HEK293 (cell line): ENCODE measurements at regions not wholly inside any gene's neighbourhood (a gene's known extent, or its start where the extent isn't known, plus 50 kb on each side); places are given as distances from the start of the nearest gene placed in this dataset.

Experiments
- CTCF ChIA-PET: fragments of 350-600 bp; formaldehyde crosslinking; extraction: SDS; loops from one replicate; lab custom pipeline; 2021; ENCODE audit warnings: antibody characterized with exemption; lab: Yijun Ruan, JAX
- POLR2A ChIA-PET: fragments of 300-600 bp; formaldehyde crosslinking; extraction: SDS; loops from one replicate; lab custom pipeline; 2020; ENCODE audit warnings: antibody characterized with exemption, inconsistent platforms; lab: Yijun Ruan, JAX
- H3K27ac ChIP-seq: fragments of 200-500 bp; sonication (Bioruptor generic); 2 replicates; pipeline ENCODE4 v1.5.1; 2014; ENCODE audit warnings: low read depth, low read length, control low read depth, inconsistent platforms; ENCODE audit errors: extremely low read depth
- H3K36me3 ChIP-seq, 2 experiments: fragments of 200-500 bp in 1 of 2; sonication (Bioruptor generic) in 1 of 2; 1 replicate in 1 of 2; 2 replicates in 1 of 2; pipeline ENCODE4 v1.5.1; 2014 to 2017; ENCODE audit warnings: inconsistent platforms in 2 of 2, low read length in 2 of 2; ENCODE audit not compliant: control insufficient read depth in 2 of 2, insufficient read depth in 1 of 2
- H3K4me1 ChIP-seq: fragments of 200-500 bp; sonication (Bioruptor generic); 2 replicates; pipeline ENCODE4 v1.5.1; 2014; ENCODE audit warnings: mild to moderate bottlenecking, low read length, inconsistent platforms; ENCODE audit not compliant: control insufficient read depth, insufficient read depth
- H3K4me3 ChIP-seq: 2 replicates; pipeline ENCODE4 v1.5.1; 2011; ENCODE audit warnings: low read depth, mild to moderate bottlenecking, control low read depth, low read length, moderate library complexity
- H3K9me3 ChIP-seq: fragments of 200-500 bp; sonication (Bioruptor generic); 2 replicates; pipeline ENCODE4 v1.5.1; 2014; ENCODE audit warnings: low read depth, low read length, inconsistent platforms; ENCODE audit not compliant: control insufficient read depth, insufficient read depth
- OSR2 ChIP-seq: fragments of 450-650 bp; formaldehyde crosslinking; IDR thresholded peaks from 2 replicates; pipeline ENCODE4 v1.5.1; 2016; ENCODE audit warnings: missing biosample characterization, missing genetic modification characterization
- PRDM4 ChIP-seq: fragments of 450-650 bp; formaldehyde crosslinking; IDR thresholded peaks from 2 replicates; pipeline ENCODE4 v1.5.1; 2017; ENCODE audit warnings: missing biosample characterization, missing genetic modification characterization
- TCF7L2 ChIP-seq: IDR thresholded peaks from 2 replicates; pipeline ENCODE4 v1.6.1; 2011; ENCODE audit warnings: low read depth, mild to moderate bottlenecking, inconsistent platforms, low read length, moderate library complexity, borderline replicate concordance
- ZBTB20 ChIP-seq: fragments of 450-650 bp; formaldehyde crosslinking; IDR thresholded peaks from 2 replicates; pipeline ENCODE4 v1.5.1; 2016; ENCODE audit warnings: missing biosample characterization, missing genetic modification characterization
- ZBTB21 ChIP-seq: fragments of 450-650 bp; formaldehyde crosslinking; IDR thresholded peaks from 2 replicates; pipeline ENCODE4 v1.5.1; 2017; ENCODE audit warnings: missing biosample characterization, missing genetic modification characterization
- ZFP69B ChIP-seq: fragments of 450-650 bp; formaldehyde crosslinking; IDR thresholded peaks from 2 replicates; pipeline ENCODE4 v1.5.1; 2016; ENCODE audit warnings: missing biosample characterization, missing genetic modification characterization
- ZNF112 ChIP-seq: fragments of 450-650 bp; formaldehyde crosslinking; IDR thresholded peaks from 2 replicates; pipeline ENCODE4 v1.5.0; 2017; ENCODE audit warnings: missing biosample characterization, missing genetic modification characterization
- ZNF214 ChIP-seq: fragments of 450-650 bp; formaldehyde crosslinking; IDR thresholded peaks from 2 replicates; pipeline ENCODE4 v1.5.1; 2017; ENCODE audit warnings: missing biosample characterization, mild to moderate bottlenecking, missing genetic modification characterization, borderline replicate concordance
- ZNF239 ChIP-seq: fragments of 450-650 bp; formaldehyde crosslinking; IDR thresholded peaks from 2 replicates; pipeline ENCODE4 v1.5.1; 2016; ENCODE audit warnings: missing biosample characterization, missing genetic modification characterization
- ZNF280C ChIP-seq: fragments of 450-650 bp; formaldehyde crosslinking; IDR thresholded peaks from 2 replicates; pipeline ENCODE4 v1.5.1; 2016; ENCODE audit warnings: missing biosample characterization, missing genetic modification characterization
- ZNF302 ChIP-seq: fragments of 450-650 bp; formaldehyde crosslinking; IDR thresholded peaks from 2 replicates; pipeline ENCODE4 v1.5.1; 2016; ENCODE audit warnings: missing biosample characterization, missing genetic modification characterization, low read depth
- ZNF394 ChIP-seq: fragments of 450-650 bp; formaldehyde crosslinking; IDR thresholded peaks from 2 replicates; pipeline ENCODE4 v1.5.1; 2016; ENCODE audit warnings: missing biosample characterization, missing genetic modification characterization, mild to moderate bottlenecking, moderate library complexity, borderline replicate concordance
- ZNF423 ChIP-seq: fragments of 450-650 bp; formaldehyde crosslinking; IDR thresholded peaks from 2 replicates; pipeline ENCODE4 v1.5.1; 2016; ENCODE audit warnings: missing biosample characterization, missing genetic modification characterization
- ZNF529 ChIP-seq: fragments of 450-650 bp; formaldehyde crosslinking; IDR thresholded peaks from 2 replicates; pipeline ENCODE4 v1.5.1; 2017; ENCODE audit warnings: missing genetic modification characterization, missing biosample characterization; ENCODE audit not compliant: insufficient replicate concordance
- ZNF558 ChIP-seq: fragments of 450-650 bp; formaldehyde crosslinking; IDR thresholded peaks from 2 replicates; pipeline ENCODE4 v1.5.1; 2016; ENCODE audit warnings: missing biosample characterization, missing genetic modification characterization
- ZNF626 ChIP-seq: fragments of 450-650 bp; sonication (Bioruptor Pico); formaldehyde crosslinking; IDR thresholded peaks from 2 replicates; pipeline ENCODE4 v1.5.1; 2018; ENCODE audit warnings: missing biosample characterization, missing genetic modification characterization, inconsistent platforms
- ZNF639 ChIP-seq: fragments of 450-650 bp; formaldehyde crosslinking; IDR thresholded peaks from 2 replicates; pipeline ENCODE4 v1.5.1; 2016; ENCODE audit warnings: missing biosample characterization, missing genetic modification characterization
- ZNF701 ChIP-seq: fragments of 450-650 bp; formaldehyde crosslinking; IDR thresholded peaks from 2 replicates; pipeline ENCODE4 v1.5.1; 2016; ENCODE audit warnings: missing biosample characterization, missing genetic modification characterization
- ZNF776 ChIP-seq: fragments of 450-650 bp; formaldehyde crosslinking; IDR thresholded peaks from 2 replicates; pipeline ENCODE4 v1.5.0; 2017; ENCODE audit warnings: missing biosample characterization, missing genetic modification characterization, borderline replicate concordance
- ZNF785 ChIP-seq: fragments of 450-650 bp; formaldehyde crosslinking; IDR thresholded peaks from 2 replicates; pipeline ENCODE4 v1.5.1; 2016; ENCODE audit warnings: missing biosample characterization, missing genetic modification characterization
- ZXDB ChIP-seq: fragments of 450-650 bp; formaldehyde crosslinking; IDR thresholded peaks from 2 replicates; pipeline ENCODE4 v1.5.1; 2016; ENCODE audit warnings: missing biosample characterization, missing genetic modification characterization

DNA sequence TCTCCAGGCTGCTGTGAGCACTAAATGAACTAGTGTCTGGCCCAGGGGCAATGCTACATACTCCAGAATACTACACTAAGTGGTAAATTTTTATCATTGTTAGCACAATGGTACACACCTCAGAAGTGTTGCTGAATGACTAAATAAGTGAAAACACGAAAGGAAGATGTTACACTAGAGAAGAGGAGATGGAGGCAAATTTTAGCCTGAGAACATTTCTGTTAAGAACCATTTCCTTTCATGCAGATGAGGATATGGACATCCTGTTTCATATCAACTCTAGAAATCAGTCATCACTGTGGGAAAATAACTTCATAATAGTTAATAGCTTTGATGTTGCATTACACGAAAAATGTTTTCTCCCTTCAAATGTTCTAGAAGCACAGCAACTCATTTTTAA lies 117.6 kb upstream of the STK17B start:
- Histone ChIP-seq H3K4me1 (peaks cover 3% of the 10 kb centered on the region; the same call in 1 of the 2 replicates), H3K36me3 (peaks cover 0 to 6% of the 10 kb centered on the region in 2 experiments; a peak in 1 of 3 replicates), H3K4me3 (no peak overlapping the region), H3K27ac (no peak overlapping the region), H3K9me3 (no peaks in the 10 kb centered on the region)
- no peak for TF ChIP-seq ZNF639 (tag by site-specific recombination)
- ChIA-PET POLR2A (no interaction called here), CTCF (no interaction called here)

DNA sequence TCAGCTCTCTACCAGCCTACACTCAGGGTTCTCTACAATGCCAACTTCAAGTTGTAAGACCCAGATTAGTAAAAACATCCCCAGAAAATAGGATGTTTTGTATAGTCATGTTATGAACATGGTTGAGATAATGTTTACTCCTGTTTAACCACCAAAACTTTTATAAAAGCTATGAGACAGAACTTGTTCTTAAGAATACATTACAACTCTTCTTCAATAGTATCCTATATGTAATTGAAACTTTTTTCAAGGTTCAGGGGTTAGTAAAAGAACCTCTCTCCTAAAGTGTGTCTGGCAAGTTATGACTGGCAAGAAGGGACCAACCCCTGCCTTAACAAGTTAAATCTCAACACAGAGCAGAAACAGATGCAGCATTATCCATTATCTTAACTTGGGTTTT lies 118.8 kb upstream of the STK17B start:
- Histone ChIP-seq H3K27ac (no peak overlapping the region), H3K9me3 (no peaks in the 10 kb centered on the region), H3K36me3 (peaks cover 0 to 6% of the 10 kb centered on the region in 2 experiments; a peak in 1 of 3 replicates), H3K4me1 (peaks cover 5% of the 10 kb centered on the region; the same call in 1 of the 2 replicates), H3K4me3 (no peak overlapping the region)
- no peak for TF ChIP-seq ZNF302 (tag by site-specific recombination)
- TF ChIP-seq ZNF239 (tag by site-specific recombination), result no peak
- TF ChIP-seq ZNF423 (tag by site-specific recombination), result no peak
- TF ChIP-seq ZNF776 (tag by site-specific recombination), result no peak
- no peak for TF ChIP-seq OSR2 (tag by site-specific recombination)
- TF ChIP-seq ZNF214 (tag by site-specific recombination), result no peak
- ChIA-PET CTCF (interaction anchor here (0.6 to 2.1 kb wide), 5 partner anchors 9 to 212 kb away, joined by 3 to 6 read pairs (median 3); no protein-coding TSS in a partner anchor), POLR2A (no interaction called here)

GRCh38 chr2:196290569-196290968 lies 119.2 kb upstream of the STK17B start:
- CTCF ChIA-PET, result interaction anchor here (0.6 to 2.1 kb wide), 4 partner anchors 8 to 212 kb away, joined by 3 to 6 read pairs (median 4); no protein-coding TSS in a partner anchor
- Histone ChIP-seq H3K4me1 (peaks cover 5% of the 10 kb centered on the region; the same call in 1 of the 2 replicates), H3K27ac (no peak overlapping the region), H3K36me3 (peaks cover 0 to 6% of the 10 kb centered on the region in 2 experiments; a peak in 1 of 3 replicates), H3K9me3 (no peaks in the 10 kb centered on the region), H3K4me3 (no peak overlapping the region)
- TF ChIP-seq ZNF112 (tag by site-specific recombination), result no peak
- no peak for TF ChIP-seq PRDM4 (tag by site-specific recombination)
- no peak for TF ChIP-seq ZBTB21 (tag by site-specific recombination)
- TF ChIP-seq ZFP69B (tag by site-specific recombination), result no peak
- no peak for TF ChIP-seq ZBTB20 (tag by site-specific recombination)
- TF ChIP-seq ZNF558 (tag by site-specific recombination), result no peak
- TF ChIP-seq TCF7L2, result no peak
- no peak for TF ChIP-seq ZNF280C (tag by site-specific recombination)
- no peak for TF ChIP-seq ZNF214 (tag by site-specific recombination)
- no peak for TF ChIP-seq ZNF529
- no peak for TF ChIP-seq ZXDB (tag by site-specific recombination)
- TF ChIP-seq ZNF701 (tag by site-specific recombination), result no peak
- no peak for TF ChIP-seq ZNF785 (tag by site-specific recombination)
- no peak for TF ChIP-seq ZNF626 (tag by site-specific recombination)
- no peak for TF ChIP-seq ZNF394 (tag by site-specific recombination)
- POLR2A ChIA-PET, result no interaction called here
